GM12874 (cell line): ENCODE measurements at regions not wholly inside any gene's neighbourhood (a gene's known extent, or its start where the extent isn't known, plus 50 kb on each side); places are given as distances from the start of the nearest gene placed in this dataset.

Source experiments
- CTCF ChIP-seq: IDR thresholded peaks from 2 replicates; pipeline ENCODE4 v1.5.1; 2011; ENCODE audit warnings: low read depth, mild to moderate bottlenecking, control low read depth, low read length, moderate library complexity; ENCODE audit not compliant: insufficient read depth

- no peak for TF ChIP-seq CTCF
Observed at GRCh38 chr13:63909726-63910375, 2494.2 kb upstream of the PCDH20 start.

GRCh38 chr13:63902141-63902540 is 2486.5 kb upstream of the PCDH20 start:
- no peak for TF ChIP-seq CTCF

DNA sequence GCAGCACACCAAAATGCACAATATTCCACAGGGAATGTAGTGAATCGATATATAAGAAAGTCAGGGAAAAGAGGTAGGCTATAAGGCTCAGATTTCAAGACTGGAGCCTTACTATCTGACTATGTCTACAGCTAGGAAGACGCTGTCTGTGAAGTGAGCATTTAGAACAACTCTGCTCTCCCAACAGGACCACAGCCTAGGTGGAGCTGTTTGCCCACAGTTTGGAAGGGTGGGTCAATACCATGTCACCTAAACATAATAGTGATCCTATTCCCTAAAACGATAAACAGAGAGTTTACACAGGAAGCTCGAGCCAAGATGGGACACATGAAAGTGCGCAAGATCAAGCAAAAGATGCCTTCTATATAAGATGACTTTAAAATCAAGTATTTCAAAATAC is 2486.0 kb upstream of the PCDH20 start:
- no peak for TF ChIP-seq CTCF

GRCh38 chr13:63900406-63900805 is 2484.8 kb upstream of the PCDH20 start:
- no peak for TF ChIP-seq CTCF

- no peak for TF ChIP-seq CTCF
Observed at GRCh38 chr13:63896321-63896720, 2480.7 kb upstream of the PCDH20 start.

DNA sequence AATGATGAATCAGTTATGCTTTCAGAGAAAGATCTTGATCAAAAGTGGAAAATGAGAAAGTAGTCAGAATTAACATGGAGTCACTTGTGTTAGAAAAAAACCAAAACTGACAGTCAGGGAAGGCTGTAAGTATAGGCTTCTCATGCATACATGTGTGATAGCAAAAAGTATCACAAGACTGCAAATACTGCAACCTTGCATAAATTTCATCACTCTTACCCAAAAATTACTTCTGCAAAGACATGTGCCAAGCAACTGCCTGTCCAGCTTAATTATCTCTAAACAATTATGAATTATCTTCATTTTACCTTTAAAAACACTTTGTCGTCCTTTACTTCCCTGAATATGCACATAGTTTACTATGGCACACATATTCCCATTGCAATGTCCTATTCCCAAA is 2466.4 kb upstream of the PCDH20 start:
- no peak for TF ChIP-seq CTCF

DNA sequence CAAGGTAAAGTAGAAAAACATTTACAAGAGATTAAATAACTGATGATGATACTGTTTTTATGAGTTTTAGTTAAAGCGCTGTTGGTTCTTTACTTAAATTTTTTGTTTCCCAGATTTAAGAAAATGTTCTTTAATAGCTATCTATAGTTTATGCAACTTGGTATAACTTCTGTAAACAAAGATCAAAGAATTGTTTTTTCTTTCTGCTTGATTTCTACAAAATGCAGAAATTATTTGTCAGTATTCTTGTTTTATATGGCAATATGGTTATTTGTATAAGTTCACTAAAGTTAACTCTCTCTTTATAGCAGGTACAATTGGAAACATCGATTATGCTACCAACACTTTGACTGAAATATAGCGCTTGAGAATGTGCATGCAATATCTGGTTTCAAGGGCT is 2465.1 kb upstream of the PCDH20 start:
- no peak for TF ChIP-seq CTCF
